Stimulated activated CD8-positive, alpha-beta memory T cell treated with anti-CD3 and anti-CD28 coated beads, Interleukin-15, amount 100 ng/mL, for 48 hours (primary cell): ENCODE measurements at regions not wholly inside any gene's neighbourhood (a gene's known extent, or its start where the extent isn't known, plus 50 kb on each side); places are given as distances from the start of the nearest gene placed in this dataset.

Experiments used
- DNase-seq, 2 donors: peaks; one replicate each; pipeline ENCODE4 v3.0.0-alpha.2; 2020; ENCODE audit warnings: low read depth in 2 of 2

- no peak for DNase-seq
Observed at GRCh38 chr6:1257778-1258177, 54.1 kb upstream of the FOXQ1 start.

DNA sequence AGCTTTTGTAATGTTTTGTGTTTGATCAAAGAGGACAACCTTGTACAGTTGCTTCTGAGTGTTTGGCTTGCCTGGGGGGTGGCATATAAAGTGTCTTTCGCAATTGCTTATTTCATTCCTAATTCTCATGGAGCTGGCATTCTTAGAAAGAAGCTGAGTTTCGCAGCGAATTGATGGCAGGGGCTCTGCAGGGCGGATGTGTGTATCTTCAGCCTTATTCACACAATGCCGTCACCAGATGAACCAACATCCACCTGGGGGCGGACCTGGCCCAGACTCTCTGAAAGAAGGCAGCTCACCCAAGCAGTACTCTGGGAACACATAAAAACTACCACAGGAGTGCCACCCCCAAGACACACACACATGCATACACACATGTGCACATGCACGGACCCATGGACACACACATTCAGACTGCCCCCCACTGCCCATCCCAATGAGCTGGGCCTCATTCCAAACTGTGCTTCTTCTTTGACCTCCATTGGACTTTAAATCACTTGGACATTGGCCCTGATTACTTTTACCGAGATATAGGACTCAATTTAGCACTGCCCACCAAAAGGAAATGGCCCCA is 55.4 kb upstream of the FOXQ1 start:
- DNase-seq, result no peak

DNA sequence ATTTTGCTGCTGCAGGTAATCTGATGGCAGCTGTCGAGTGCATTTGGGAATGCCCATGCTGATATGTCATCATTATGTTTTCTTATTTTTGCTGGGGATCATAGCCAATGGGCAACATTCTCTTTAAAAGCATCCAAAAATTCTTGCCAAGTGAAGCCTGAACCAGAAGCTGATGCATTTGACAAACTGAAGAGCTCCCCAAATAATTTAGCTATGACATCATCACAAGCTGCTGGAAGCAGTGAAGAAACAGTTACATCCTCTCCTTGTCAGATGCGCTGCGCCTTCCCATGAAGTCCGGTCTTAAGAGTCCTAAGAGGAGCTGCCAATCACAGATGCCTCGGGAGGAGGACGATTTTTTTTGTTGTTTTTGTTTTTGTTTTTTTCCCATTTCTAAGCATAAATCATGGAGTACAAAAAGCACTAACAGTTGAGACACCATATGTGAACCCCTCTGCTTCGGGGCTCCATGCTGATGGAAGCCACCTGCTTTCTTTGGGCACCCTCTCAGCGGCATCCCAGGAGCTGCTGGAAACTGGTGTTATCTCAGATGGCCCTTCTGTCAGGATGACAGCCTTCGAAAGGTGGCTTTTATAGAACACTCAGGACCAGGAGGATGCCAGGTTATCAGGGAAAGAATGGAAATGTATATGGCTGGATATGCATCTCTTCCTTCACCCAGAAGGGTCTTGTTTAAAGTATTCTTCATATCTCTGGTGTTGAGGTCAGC is 56.1 kb upstream of the FOXQ1 start:
- no peak for DNase-seq

DNA sequence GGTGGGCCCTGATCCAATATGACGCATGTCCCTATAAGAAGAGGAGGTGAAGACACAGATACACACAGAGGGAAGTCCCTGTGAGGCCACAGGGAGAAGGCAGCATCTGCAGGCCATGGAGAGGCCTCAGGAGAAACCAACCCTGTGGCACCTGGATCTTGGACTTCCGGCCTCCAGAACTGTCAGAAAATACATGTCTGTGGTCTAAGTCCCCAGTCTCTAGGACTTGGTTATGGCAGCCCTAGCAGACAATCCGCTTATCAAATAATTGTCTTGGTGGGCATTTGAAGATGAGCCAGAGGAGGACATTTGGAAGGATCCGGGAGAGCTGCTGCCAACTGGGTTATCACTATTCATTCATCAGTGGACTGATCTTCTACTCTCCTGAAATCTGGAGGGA is 57.6 kb upstream of the FOXQ1 start:
- no peak for DNase-seq

DNA sequence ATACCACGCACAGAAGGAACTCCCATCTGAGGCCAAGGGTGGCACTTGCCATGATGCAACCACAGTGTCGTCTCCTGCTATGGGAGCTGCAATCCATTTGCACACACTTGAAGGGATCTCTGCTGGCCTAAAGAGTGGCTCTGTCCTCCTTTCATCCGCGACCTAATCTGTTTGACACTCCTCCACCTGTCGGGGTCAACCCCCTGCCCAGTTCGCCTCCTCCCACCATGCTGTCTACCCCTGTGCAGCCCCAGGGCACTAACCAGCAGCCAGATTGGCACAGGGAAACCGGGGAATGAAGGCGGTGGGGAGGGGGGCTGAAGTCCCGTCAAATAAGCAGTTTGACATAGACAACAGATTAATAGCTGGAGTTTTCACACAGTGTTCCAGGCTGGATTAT is 58.1 kb upstream of the FOXQ1 start:
- no peak for DNase-seq

- DNase-seq, result no peak
Observed at GRCh38 chr6:1251198-1252155, 60.4 kb upstream of the FOXQ1 start.

GRCh38 chr6:1250489-1251197 is 61.3 kb upstream of the FOXQ1 start:
- no peak for DNase-seq

DNA sequence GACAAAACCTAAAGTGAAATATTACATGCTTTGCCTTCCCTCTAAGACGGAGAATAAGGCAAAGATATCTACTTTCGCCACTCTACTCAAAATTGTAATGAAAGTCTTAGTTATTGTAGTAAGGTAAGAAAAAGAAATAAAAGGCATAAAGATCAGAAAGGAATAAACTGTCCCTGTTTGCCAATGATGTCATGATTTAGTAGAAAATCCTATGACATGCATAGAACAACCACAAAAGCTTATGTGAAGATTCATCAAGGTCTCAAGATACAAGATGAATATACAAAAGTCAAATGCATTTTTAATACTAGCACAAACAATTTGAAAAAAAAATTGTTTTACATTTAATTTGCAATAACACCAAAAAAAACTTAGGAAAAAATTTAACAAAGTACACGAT is 64.0 kb upstream of the FOXQ1 start:
- no peak for DNase-seq

DNA sequence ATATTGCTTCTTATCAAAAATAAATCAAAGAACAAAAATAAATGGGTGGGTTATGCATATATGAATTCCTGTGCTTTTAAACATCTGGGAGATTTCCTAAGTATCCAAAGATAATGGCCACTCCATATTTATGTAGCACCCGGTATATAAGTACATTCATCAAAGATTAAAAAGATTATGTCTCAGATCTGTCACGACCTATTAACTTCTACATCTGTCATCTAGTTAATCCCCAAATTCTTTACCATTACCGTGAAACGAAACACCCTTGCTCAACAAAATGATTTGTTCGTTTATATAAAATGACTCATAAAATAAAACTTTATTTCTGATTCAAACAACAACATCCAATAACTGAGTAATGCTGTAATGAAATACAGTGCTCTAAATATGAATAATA is 64.8 kb upstream of the FOXQ1 start:
- DNase-seq, result no peak

DNA sequence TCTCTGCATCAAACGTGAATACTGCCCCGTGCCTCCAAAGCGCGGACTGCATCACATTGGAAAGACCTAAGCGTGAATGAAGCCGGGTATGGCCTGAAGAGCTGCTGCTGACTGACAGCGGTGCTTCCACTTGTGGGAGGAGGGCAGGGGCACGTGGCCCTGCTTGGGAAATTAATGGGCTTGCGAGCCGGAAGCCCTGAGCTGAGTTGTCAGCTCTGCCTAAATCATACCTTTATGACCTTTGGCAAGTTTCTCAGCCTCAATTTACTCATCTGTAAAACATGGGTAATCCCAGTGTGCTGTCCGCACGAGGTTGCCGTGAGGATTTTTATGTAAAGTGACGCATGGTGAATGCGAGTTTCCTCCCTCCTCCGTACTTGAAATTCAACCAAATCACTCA is 67.0 kb upstream of the FOXQ1 start:
- no peak for DNase-seq

DNA sequence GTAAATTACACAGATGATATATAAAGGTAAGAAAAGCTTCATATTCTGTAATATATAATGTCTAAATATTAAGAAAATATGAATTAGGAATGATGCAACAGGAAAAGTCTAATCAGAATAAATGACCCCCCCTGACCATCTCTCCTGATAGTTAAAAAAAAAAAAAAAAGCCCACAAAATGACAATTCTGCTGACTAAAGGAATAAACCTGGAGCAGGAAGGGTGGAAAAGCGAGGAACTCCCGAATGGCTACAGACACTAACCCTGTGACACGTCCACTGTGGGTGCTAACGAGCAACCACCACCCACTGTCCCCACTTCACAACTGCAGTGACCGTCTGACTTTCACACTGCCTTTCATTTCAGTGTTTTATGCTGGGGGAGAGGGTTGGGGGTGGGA is 67.6 kb upstream of the FOXQ1 start:
- DNase-seq, result no peak

DNA sequence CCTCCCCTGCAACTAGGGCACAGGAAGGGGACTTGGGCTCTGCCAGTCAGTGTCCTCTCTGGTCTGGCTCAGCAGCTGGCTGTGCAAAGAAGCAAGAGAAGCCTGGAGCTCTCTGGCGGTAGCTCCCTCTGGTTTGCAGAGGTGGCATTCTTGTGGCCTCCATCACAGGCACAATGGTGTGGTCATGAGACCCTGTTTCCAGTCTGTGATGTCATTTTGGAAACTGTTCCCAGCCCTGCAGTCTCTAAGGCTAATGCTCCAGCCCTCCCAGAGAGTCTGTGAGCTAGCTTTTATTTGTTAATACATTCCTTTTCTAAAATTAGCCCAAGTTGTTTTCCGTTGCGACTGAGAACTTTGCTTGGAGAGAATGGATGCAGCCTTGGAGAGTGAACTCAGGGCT is 69.5 kb upstream of the FOXQ1 start:
- no peak for DNase-seq

GRCh38 chr6:1242021-1242420 is 69.9 kb upstream of the FOXQ1 start:
- no peak for DNase-seq

DNA sequence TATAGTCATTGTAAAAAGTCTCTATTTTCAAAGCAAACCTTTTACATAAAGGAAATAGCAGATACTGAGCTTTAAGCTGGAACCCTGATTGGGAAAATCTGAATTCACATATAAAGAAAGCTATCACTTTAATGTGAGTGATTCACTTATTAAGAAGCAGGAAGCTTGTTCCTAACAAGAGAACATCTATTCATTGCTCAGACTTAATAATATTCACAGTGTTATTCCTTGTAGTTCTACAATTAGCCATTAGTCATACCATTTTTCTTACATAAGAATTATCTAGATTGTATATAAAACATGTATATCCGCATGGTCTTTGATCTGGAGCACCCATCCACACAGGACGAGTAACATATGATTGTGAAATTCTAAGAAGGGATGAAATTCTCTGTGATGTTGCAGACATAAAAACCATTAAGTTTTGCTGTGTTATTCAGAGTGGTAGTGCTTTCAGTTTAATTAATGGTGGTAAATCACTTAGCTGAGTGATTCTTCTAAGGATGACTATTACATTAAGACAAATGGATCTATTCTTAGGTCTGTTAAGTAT is 71.1 kb upstream of the FOXQ1 start:
- DNase-seq, result no peak

- no peak for DNase-seq
Observed at GRCh38 chr6:1239805-1240204, 72.1 kb upstream of the FOXQ1 start.

- no peak for DNase-seq
Observed at GRCh38 chr6:1238040-1238439, 73.9 kb upstream of the FOXQ1 start.

GRCh38 chr6:1237636-1238035 is 74.3 kb upstream of the FOXQ1 start:
- no peak for DNase-seq

DNA sequence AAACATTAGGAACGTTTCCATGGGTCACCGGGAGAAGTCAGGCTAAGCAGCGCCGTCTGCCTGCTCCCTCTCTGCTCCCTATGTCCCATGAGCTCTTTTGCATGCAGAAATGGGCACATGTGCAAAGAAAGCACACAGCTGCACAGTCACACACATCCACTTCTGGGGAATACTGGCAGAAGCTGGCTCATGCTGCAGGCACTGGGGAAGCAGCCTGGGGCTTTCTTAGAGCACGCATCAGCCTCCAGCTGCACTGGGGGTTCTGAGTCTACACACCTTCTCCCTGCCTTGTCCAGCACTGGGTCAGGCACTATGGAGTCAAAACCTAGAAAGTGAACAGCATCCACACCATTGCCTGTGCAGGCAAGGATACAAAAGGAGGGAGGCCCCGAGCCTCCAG is 76.1 kb upstream of the FOXQ1 start:
- DNase-seq, result no peak

DNA sequence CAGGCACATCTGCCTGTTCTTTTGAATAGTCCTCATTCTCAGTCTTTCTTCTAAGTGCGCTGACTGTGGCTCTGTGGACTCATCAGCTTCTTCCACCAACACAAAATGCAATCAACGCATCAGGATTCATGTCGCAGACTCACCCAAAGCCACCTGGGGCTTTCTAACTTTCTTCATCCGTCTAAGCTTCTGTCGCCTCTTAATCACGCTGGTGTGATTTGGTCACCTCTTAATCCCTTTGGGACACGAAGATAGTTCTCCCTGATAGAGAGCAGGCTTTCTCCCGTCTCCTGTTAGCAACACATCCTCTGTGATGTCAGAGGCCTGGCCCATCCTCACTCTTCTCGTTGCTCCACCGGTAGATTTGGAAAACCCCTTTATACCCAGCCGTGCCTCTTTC is 78.0 kb upstream of the FOXQ1 start:
- no peak for DNase-seq

DNA sequence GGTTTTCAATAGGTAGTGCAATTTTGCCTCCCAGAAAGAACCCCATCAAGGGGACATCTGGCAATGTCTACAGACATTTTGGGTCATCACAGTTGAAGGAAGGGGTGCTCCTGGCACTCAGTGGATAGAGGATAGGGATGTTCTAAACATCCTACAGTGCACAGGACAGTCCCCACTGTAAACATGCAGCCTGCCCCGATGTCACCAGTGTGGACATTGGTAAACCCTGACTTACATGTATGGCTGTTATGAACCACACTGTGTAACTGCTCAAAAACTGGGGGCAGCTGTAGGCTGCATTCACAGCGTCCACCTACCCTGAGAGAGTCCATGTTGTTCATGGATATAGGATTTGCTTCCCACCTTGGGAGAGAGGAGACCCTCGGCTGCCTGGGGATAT is 79.3 kb upstream of the FOXQ1 start:
- DNase-seq, result no peak

DNA sequence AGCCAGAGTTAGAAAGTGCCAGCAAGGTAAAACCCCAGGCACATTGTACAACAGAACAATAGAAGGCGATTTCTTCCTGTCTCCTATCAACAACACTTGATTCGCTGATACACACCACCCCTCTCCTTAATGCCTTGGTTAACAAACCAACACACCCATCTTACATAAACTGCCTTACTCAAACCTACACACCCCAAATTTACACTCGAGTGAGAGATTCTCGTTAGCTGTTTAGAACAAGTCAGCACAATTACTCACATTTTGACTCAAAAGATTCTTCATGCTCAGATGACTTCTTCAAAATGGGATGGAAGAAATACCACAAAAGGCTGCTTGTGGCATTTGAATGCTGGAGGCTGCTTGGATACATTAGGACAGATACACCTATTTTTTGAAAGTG is 80.0 kb upstream of the FOXQ1 start:
- DNase-seq, result no peak
